WTC11 (cell line): ENCODE measurements at regions not wholly inside any gene's neighbourhood (a gene's known extent, or its start where the extent isn't known, plus 50 kb on each side); places are given as distances from the start of the nearest gene placed in this dataset.

ENCODE experiments used
- ATAC-seq: fragments of 200-7000 bp; cut with Tn5 transposase; 2 replicates; pipeline ENCODE4 v1.10.0; 2021; ENCODE audit warnings: mild to moderate bottlenecking, moderate library complexity
- CTCF ChIA-PET: fragments of 300-600 bp; sonication (Branson Sonifier 250); formaldehyde crosslinking; loops from one replicate; lab custom pipeline; 2021; ENCODE audit warnings: antibody characterized with exemption; lab: Charles Lee
- POLR2A ChIA-PET: fragments of 350-600 bp; sonication (Branson Sonifier 250); formaldehyde crosslinking; loops from one replicate; lab custom pipeline; 2021; ENCODE audit warnings: antibody characterized with exemption; lab: Charles Lee
- DNase-seq: peaks from one replicate; pipeline ENCODE4 v3.0.0; 2021; ENCODE audit warnings: low spot score
- H3K27ac Mint-ChIP-seq: 2 replicates; pipeline ENCODE4 v1.8.0; 2021; ENCODE audit warnings: mixed read lengths
- H3K27me3 Mint-ChIP-seq: 2 replicates; pipeline ENCODE4 v1.8.0; 2021; ENCODE audit warnings: low read depth, mild to moderate bottlenecking, moderate library complexity, mixed read lengths
- H3K36me3 Mint-ChIP-seq: 2 replicates; pipeline ENCODE4 v1.8.0; 2021; ENCODE audit warnings: mixed read lengths
- H3K4me1 Mint-ChIP-seq: 2 replicates; pipeline ENCODE4 v1.8.0; 2022; ENCODE audit warnings: mixed read lengths
- H3K4me3 Mint-ChIP-seq: 2 replicates; pipeline ENCODE4 v1.8.0; 2021; ENCODE audit warnings: mild to moderate bottlenecking, moderate library complexity, mixed read lengths
- H3K9me3 Mint-ChIP-seq: 2 replicates; pipeline ENCODE4 v1.8.0; 2021; ENCODE audit warnings: mixed read lengths
- E2F4 ChIP-seq: sonication (generic); formaldehyde crosslinking; IDR thresholded peaks from 2 replicates; pipeline ENCODE4 v1.8.1; 2022; ENCODE audit warnings: low read depth, mild to moderate bottlenecking, moderate library complexity, missing genetic modification reagents, borderline replicate concordance
- EMX1 ChIP-seq: fragments of 250-450 bp; sonication (Bioruptor Pico); IDR thresholded peaks from 2 replicates; pipeline ENCODE4 v1.8.0; 2021; ENCODE audit warnings: mild to moderate bottlenecking
- ESRRA ChIP-seq: sonication (generic); formaldehyde crosslinking; IDR thresholded peaks from 2 replicates; pipeline ENCODE4 v1.8.1; 2022; ENCODE audit warnings: mild to moderate bottlenecking, missing genetic modification reagents, borderline replicate concordance
- GRHL2 ChIP-seq: fragments of 250-450 bp; sonication (Bioruptor Pico); IDR thresholded peaks from 2 replicates; pipeline ENCODE4 v1.8.0; 2022; ENCODE audit warnings: mild to moderate bottlenecking, moderate library complexity; ENCODE audit not compliant: insufficient replicate concordance, severe bottlenecking
- NFE2L1 ChIP-seq: sonication (generic); formaldehyde crosslinking; IDR thresholded peaks from 2 replicates; pipeline ENCODE4 v1.8.1; 2023; ENCODE audit warnings: missing genetic modification reagents
- NR1H2 ChIP-seq: sonication (generic); formaldehyde crosslinking; IDR thresholded peaks from 2 replicates; pipeline ENCODE4 v1.9.0; 2021; ENCODE audit warnings: mild to moderate bottlenecking, moderate library complexity, missing genetic modification reagents
- NR3C1 ChIP-seq: sonication (generic); formaldehyde crosslinking; conservative IDR thresholded peaks from 2 replicates; pipeline ENCODE4 v1.8.1; 2023; ENCODE audit warnings: low read depth, mild to moderate bottlenecking, missing genetic modification reagents
- OVOL2 ChIP-seq: fragments of 250-450 bp; sonication (Bioruptor Pico); IDR thresholded peaks from 2 replicates; pipeline ENCODE4 v1.9.0; 2021; ENCODE audit warnings: mild to moderate bottlenecking, borderline replicate concordance
- PRRX2 ChIP-seq: fragments of 250-450 bp; sonication (Bioruptor Pico); IDR thresholded peaks from 2 replicates; pipeline ENCODE4 v1.8.0; 2021; ENCODE audit warnings: mild to moderate bottlenecking
- SOX15 ChIP-seq: fragments of 250-450 bp; sonication (Bioruptor Pico); IDR thresholded peaks from 2 replicates; pipeline ENCODE4 v1.9.0; 2021; ENCODE audit warnings: mild to moderate bottlenecking
- TEAD4 ChIP-seq: sonication (generic); formaldehyde crosslinking; IDR thresholded peaks from 2 replicates; pipeline ENCODE4 v1.8.0; 2022; ENCODE audit warnings: mild to moderate bottlenecking, missing genetic modification reagents
- ZBTB43 ChIP-seq: sonication (generic); formaldehyde crosslinking; IDR thresholded peaks from 2 replicates; pipeline ENCODE4 v1.8.1; 2023; ENCODE audit warnings: mild to moderate bottlenecking, missing genetic modification reagents
- ZNF232 ChIP-seq: sonication (generic); formaldehyde crosslinking; IDR thresholded peaks from 2 replicates; pipeline ENCODE4 v1.8.0; 2022; ENCODE audit warnings: mild to moderate bottlenecking, missing genetic modification reagents
- ZNF532 ChIP-seq: fragments of 250-450 bp; sonication (Bioruptor Pico); IDR thresholded peaks from 2 replicates; pipeline ENCODE4 v1.9.0; 2021; ENCODE audit warnings: mild to moderate bottlenecking, borderline replicate concordance
- TF ChIP-seq, protein P1 (sequence below): sonication (generic); formaldehyde crosslinking; IDR thresholded peaks from 2 replicates; pipeline ENCODE4 v1.8.1; 2022; ENCODE audit warnings: low read depth, missing genetic modification reagents, borderline replicate concordance
- TF ChIP-seq, protein P2 (sequence below): fragments of 250-450 bp; sonication (Bioruptor Pico); conservative IDR thresholded peaks from 2 replicates; pipeline ENCODE4 v1.9.0; 2021; ENCODE audit warnings: mild to moderate bottlenecking
- TF ChIP-seq, protein P3 (sequence below): fragments of 250-450 bp; sonication (Bioruptor Pico); IDR thresholded peaks from 2 replicates; pipeline ENCODE4 v1.9.0; 2021; ENCODE audit warnings: mild to moderate bottlenecking

DNA sequence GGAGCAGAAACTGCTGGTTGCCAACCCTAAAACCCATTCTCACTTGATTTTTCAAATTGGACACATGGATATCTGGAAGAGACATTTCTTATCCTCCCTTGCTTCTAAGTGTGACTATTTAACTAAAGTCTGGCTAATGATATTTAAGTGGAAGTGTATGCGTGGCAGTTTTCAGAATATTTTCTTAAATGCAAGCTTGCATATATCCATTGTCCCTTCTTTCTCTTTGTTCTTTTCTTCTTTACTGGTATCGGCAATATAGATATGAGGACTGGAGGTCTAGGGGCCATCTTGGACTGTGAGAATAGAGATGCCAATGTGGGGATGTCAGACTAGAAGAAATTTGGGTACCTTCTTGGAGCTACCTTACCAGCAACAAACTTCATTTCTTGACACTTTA is 364.3 kb upstream of the DPH6 start:
- Mint-ChIP-seq H3K4me3 (no peak overlapping the region), H3K27me3 (no peaks in the 10 kb centered on the region), H3K9me3 (0 out of 2 replicates have a peak, but pooled peaks cover 2% of the 10 kb centered on the region), H3K36me3 (no peaks in the 10 kb centered on the region), H3K4me1 (no peaks in the 10 kb centered on the region), H3K27ac (no peak overlapping the region)
- DNase-seq (no peak), ATAC-seq (no peak)
- ChIA-PET CTCF (interaction anchor here (0.6 kb wide), 1 partner anchor 187 kb away, joined by 4 read pairs; no protein-coding TSS in a partner anchor), POLR2A (no interaction called here)
- TF ChIP-seq, protein P1, sequence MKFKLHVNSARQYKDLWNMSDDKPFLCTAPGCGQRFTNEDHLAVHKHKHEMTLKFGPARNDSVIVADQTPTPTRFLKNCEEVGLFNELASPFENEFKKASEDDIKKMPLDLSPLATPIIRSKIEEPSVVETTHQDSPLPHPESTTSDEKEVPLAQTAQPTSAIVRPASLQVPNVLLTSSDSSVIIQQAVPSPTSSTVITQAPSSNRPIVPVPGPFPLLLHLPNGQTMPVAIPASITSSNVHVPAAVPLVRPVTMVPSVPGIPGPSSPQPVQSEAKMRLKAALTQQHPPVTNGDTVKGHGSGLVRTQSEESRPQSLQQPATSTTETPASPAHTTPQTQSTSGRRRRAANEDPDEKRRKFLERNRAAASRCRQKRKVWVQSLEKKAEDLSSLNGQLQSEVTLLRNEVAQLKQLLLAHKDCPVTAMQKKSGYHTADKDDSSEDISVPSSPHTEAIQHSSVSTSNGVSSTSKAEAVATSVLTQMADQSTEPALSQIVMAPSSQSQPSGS (CRISPR knock-in tag): no peak
- TF ChIP-seq PRRX2 (CRISPR knock-in tag): no peak
- TF ChIP-seq TEAD4: no peak
- no peak for TF ChIP-seq OVOL2
- no peak for TF ChIP-seq NR3C1 (CRISPR knock-in tag)
- no peak for TF ChIP-seq EMX1 (CRISPR knock-in tag)
- TF ChIP-seq, protein P2, sequence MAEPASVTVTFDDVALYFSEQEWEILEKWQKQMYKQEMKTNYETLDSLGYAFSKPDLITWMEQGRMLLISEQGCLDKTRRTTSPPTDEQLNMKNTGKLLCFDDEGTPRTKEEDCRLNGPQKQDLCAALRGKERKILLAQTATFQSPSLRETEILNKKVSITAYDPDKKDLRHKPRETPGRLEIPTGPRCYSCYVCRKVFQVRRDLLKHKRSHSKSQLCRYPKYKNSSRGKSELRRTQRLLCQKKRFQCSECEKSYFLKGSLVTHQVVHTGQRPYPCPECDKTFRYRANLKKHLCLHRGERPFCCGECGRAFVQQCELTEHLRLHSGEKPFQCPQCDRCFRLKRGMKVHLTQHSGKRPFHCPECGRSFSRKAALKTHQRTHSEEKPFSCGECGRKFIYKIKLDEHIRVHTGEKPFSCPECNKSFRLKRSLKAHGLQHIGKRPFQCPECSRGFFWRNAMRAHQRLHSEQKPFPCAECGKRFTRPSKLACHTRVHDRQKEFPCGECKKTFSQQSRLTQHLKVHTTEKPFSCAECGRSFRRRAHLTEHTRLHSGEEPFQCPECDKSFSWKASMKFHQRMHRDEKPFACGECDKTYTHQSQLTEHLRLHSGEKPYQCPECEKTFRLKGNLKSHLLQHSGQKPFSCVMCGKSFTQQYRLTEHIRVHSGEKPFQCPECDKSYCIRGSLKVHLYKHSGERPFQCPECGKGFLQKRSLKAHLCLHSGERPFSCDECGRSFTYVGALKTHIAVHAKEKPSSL (CRISPR knock-in tag): no peak
- TF ChIP-seq E2F4 (CRISPR knock-in tag): no peak

DNA sequence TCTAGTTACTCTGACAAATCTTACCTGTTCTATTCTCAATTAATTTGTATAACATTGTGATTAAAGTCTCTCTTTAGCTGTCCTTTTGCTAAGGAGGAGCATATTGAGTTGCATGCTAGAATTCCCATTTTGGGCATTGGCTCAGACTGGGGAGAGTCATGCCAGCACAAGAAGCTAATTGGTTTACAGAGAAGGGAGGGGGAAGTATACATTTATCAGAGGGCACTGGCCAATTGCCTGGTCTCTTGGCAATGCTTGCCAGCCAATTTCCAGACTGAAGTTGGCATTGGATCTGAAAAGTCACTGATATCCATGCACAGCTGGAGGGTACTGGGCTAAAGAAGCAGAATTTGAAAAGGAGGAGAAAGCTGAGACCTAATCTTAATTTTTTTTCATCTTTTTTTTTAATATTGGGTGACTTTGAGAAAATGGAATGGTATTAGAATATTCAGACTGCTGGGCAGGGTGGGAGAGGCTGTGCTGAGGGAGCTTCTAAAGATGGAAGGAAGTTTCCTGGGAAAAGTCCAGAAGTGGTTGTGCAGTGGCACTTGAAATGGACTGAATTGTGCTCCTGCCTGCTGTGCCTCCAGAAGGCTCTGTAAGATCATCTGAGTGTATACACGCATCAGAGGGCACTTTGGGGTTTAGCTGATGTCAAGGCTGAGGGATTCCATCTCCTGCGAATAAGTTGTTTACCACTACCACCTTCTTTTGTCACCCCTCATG is 365.2 kb upstream of the DPH6 start:
- POLR2A ChIA-PET: no interaction called here

GRCh38 chr15:35912196-35912595 is 366.2 kb upstream of the DPH6 start:
- Mint-ChIP-seq H3K36me3 (no peaks in the 10 kb centered on the region), H3K27me3 (no peaks in the 10 kb centered on the region), H3K4me1 (no peaks in the 10 kb centered on the region), H3K9me3 (0 out of 2 replicates have a peak, but pooled peaks cover 3% of the 10 kb centered on the region), H3K27ac (no peak overlapping the region), H3K4me3 (no peak overlapping the region)
- ATAC-seq: peak; percentile 77
- DNase-seq: no peak
- ChIA-PET CTCF (interaction anchor here (1.5 kb wide), 1 partner anchor 161 kb away, joined by 5 read pairs; no protein-coding TSS in a partner anchor), POLR2A (no interaction called here)
- TF ChIP-seq, protein P3, sequence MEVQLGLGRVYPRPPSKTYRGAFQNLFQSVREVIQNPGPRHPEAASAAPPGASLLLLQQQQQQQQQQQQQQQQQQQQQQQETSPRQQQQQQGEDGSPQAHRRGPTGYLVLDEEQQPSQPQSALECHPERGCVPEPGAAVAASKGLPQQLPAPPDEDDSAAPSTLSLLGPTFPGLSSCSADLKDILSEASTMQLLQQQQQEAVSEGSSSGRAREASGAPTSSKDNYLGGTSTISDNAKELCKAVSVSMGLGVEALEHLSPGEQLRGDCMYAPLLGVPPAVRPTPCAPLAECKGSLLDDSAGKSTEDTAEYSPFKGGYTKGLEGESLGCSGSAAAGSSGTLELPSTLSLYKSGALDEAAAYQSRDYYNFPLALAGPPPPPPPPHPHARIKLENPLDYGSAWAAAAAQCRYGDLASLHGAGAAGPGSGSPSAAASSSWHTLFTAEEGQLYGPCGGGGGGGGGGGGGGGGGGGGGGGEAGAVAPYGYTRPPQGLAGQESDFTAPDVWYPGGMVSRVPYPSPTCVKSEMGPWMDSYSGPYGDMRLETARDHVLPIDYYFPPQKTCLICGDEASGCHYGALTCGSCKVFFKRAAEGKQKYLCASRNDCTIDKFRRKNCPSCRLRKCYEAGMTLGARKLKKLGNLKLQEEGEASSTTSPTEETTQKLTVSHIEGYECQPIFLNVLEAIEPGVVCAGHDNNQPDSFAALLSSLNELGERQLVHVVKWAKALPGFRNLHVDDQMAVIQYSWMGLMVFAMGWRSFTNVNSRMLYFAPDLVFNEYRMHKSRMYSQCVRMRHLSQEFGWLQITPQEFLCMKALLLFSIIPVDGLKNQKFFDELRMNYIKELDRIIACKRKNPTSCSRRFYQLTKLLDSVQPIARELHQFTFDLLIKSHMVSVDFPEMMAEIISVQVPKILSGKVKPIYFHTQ (CRISPR knock-in tag): no peak
- TF ChIP-seq ESRRA (CRISPR knock-in tag) (no peak), ZNF532 (CRISPR knock-in tag) (no peak), SOX15 (CRISPR knock-in tag) (no peak), NR3C1 (CRISPR knock-in tag) (no peak), ZNF232 (CRISPR knock-in tag) (no peak)

More for the DNA sequence above, 365.2 kb upstream of the DPH6 start:
- no peak for ATAC-seq
- no peak for DNase-seq
- Mint-ChIP-seq H3K4me3 (no peak overlapping the region), H3K27me3 (no peaks in the 10 kb centered on the region), H3K4me1 (no peaks in the 10 kb centered on the region), H3K27ac (no peak overlapping the region), H3K9me3 (0 out of 2 replicates have a peak, but pooled peaks cover 3% of the 10 kb centered on the region), H3K36me3 (no peaks in the 10 kb centered on the region)
- no peak for TF ChIP-seq NR1H2 (CRISPR knock-in tag)
- no peak for TF ChIP-seq NFE2L1
- no peak for TF ChIP-seq ZNF232 (CRISPR knock-in tag)
- no peak for TF ChIP-seq ZBTB43 (CRISPR knock-in tag)
- TF ChIP-seq GRHL2: no peak
- CTCF ChIA-PET: interaction anchor here (1.5 kb wide), 1 partner anchor 160 kb away, joined by 5 read pairs; no protein-coding TSS in a partner anchor
